B cell (primary cell): ENCODE measurements at regions not wholly inside any gene's neighbourhood (a gene's known extent, or its start where the extent isn't known, plus 50 kb on each side); places are given as distances from the start of the nearest gene placed in this dataset.

Experiments used
- ATAC-seq: fragments of 200-7000 bp; cut with Tn5 transposase; one replicate; pipeline ENCODE4 v1.10.0; 2021; ENCODE audit warnings: low read depth, mild to moderate bottlenecking, moderate number of reproducible peaks, moderate library complexity
- CTCF ChIA-PET: fragments of 350-600 bp; sonication (Branson Sonifier 250); formaldehyde crosslinking; loops from one replicate; lab custom pipeline; 2021; ENCODE audit warnings: antibody characterized with exemption, inconsistent platforms; lab: Charles Lee
- POLR2A ChIA-PET: fragments of 350-600 bp; sonication (Branson Sonifier 250); formaldehyde crosslinking; loops from one replicate; lab custom pipeline; 2021; ENCODE audit warnings: antibody characterized with exemption; lab: Charles Lee
- DNase-seq: peaks from one replicate; pipeline ENCODE4 v3.0.0; 2013
- H2AFZ ChIP-seq: 2 replicates; pipeline ENCODE4 v1.6.1; 2012; ENCODE audit warnings: mild to moderate bottlenecking, low read depth, low read length; ENCODE audit not compliant: insufficient read depth, poor library complexity, severe bottlenecking
- H3K27ac ChIP-seq, 2 donors: 1 replicate in 1 of 2; 2 replicates in 1 of 2; pipeline ENCODE4 v1.5.1; 2012 to 2013; ENCODE audit warnings: low read length in 2 of 2, mild to moderate bottlenecking in 2 of 2, moderate library complexity in 1 of 2
- H3K27me3 ChIP-seq, 4 experiments: fragments of 200-600 bp in 1 of 4; sonication (generic) in 1 of 4; replicated peaks in 1 of 4; 1 replicate in 2 of 4; 2 replicates in 2 of 4; pipeline versions ENCODE4 v1.6.1 to v1.7.0; 2013 to 2016; ENCODE audit warnings: low read length in 3 of 4, mild to moderate bottlenecking in 2 of 4, mixed read lengths in 1 of 4, moderate library complexity in 1 of 4; ENCODE audit not compliant: insufficient read depth in 4 of 4, control insufficient read depth in 3 of 4; ENCODE audit errors: control extremely low read depth in 1 of 4
- H3K36me3 ChIP-seq, 2 experiments: replicated peaks in 1 of 2; 1 replicate in 1 of 2; 2 replicates in 1 of 2; pipeline versions ENCODE4 v1.6.1 to v1.7.1; 2013; ENCODE audit warnings: low read length in 1 of 2; ENCODE audit not compliant: insufficient read depth in 2 of 2, control insufficient read depth in 1 of 2; ENCODE audit errors: control extremely low read depth in 1 of 2, extremely low read depth in 1 of 2
- H3K4me1 ChIP-seq, 2 donors: fragments of 200-600 bp in 1 of 2; sonication (generic) in 1 of 2; 1 replicate in 1 of 2; 2 replicates in 1 of 2; pipeline versions ENCODE4 v1.5.1 to v1.6.1; 2013 to 2017; ENCODE audit warnings: low read length in 2 of 2; ENCODE audit not compliant: control insufficient read depth in 2 of 2, insufficient read depth in 2 of 2
- H3K4me2 ChIP-seq: replicated peaks from 2 replicates; pipeline ENCODE3; 2012; ENCODE audit warnings: mild to moderate bottlenecking, low read depth, low read length; ENCODE audit not compliant: poor library complexity, severe bottlenecking
- H3K4me3 ChIP-seq, 5 experiments: fragments of 200-600 bp in 1 of 5; sonication (generic) in 1 of 5; 1 replicate in 3 of 5; 2 replicates in 2 of 5; pipeline versions ENCODE4 v1.5.1 to v1.7.0; 2011 to 2016; ENCODE audit warnings: low read length in 4 of 5, mild to moderate bottlenecking in 4 of 5, low read depth in 2 of 5, control low read depth in 1 of 5, moderate library complexity in 1 of 5; ENCODE audit not compliant: insufficient read depth in 1 of 5; ENCODE audit errors: control extremely low read depth in 1 of 5, extremely low read depth in 1 of 5
- H3K79me2 ChIP-seq: fragments of 200-600 bp; sonication (generic); one replicate; pipeline ENCODE4 v1.6.0; 2016; ENCODE audit warnings: low read length; ENCODE audit not compliant: control insufficient read depth, insufficient read depth
- H3K9ac ChIP-seq: fragments of 200-600 bp; sonication (generic); 2 replicates; pipeline ENCODE4 v1.6.1; 2017; ENCODE audit warnings: mild to moderate bottlenecking, low read length, moderate library complexity
- H3K9me3 ChIP-seq, 3 donors: one replicate each; pipeline versions ENCODE4 v1.6.1 to v1.7.1; 2013; ENCODE audit warnings: low read length in 2 of 3; ENCODE audit not compliant: control insufficient read depth in 2 of 3, insufficient read depth in 1 of 3; ENCODE audit errors: control extremely low read depth in 1 of 3
- H4K20me1 ChIP-seq: 2 replicates; pipeline ENCODE4 v1.6.0; 2012; ENCODE audit warnings: mild to moderate bottlenecking, low read length; ENCODE audit not compliant: insufficient read depth, control insufficient read depth, poor library complexity, severe bottlenecking
- H3K27ac Mint-ChIP-seq: one replicate; pipeline ENCODE4 v1.8.0; 2021; ENCODE audit warnings: mixed read lengths
- H3K27me3 Mint-ChIP-seq: one replicate; pipeline ENCODE4 v1.8.0; 2021; ENCODE audit warnings: mixed read lengths
- H3K4me1 Mint-ChIP-seq: one replicate; pipeline ENCODE4 v1.8.0; 2021; ENCODE audit warnings: mixed read lengths
- H3K4me3 Mint-ChIP-seq: one replicate; pipeline ENCODE4 v1.8.0; 2021; ENCODE audit warnings: mixed read lengths
- H3K9me3 Mint-ChIP-seq: one replicate; pipeline ENCODE4 v1.8.0; 2022; ENCODE audit warnings: mixed read lengths; ENCODE audit not compliant: insufficient read depth
- EZH2 ChIP-seq: IDR thresholded peaks from 2 replicates; pipeline ENCODE4 v1.6.1; 2012; ENCODE audit warnings: borderline replicate concordance, low read depth, mild to moderate bottlenecking, moderate library complexity, low read length; ENCODE audit not compliant: insufficient read depth, poor library complexity, severe bottlenecking
- WGBS: methylation state at CpG from one replicate; pipeline ENCODE4 v1.1.5; 2013; ENCODE audit warnings: missing lambda C conversion rate; ENCODE audit not compliant: insufficient coverage; 5-methylcytosine and 5-hydroxymethylcytosine counted together
- intact Hi-C: fragments of 100-400 bp; cut with micrococcal nuclease; formaldehyde crosslinking; loops from one replicate; pipeline ENCODE4 v1.10.0; 2022
- TF ChIP-seq, protein P1 (sequence below): fragments of 200-600 bp; IDR thresholded peaks from one replicate; pipeline ENCODE4 v1.8.0; 2022; ENCODE audit warnings: antibody characterized with exemption, mild to moderate bottlenecking

DNA sequence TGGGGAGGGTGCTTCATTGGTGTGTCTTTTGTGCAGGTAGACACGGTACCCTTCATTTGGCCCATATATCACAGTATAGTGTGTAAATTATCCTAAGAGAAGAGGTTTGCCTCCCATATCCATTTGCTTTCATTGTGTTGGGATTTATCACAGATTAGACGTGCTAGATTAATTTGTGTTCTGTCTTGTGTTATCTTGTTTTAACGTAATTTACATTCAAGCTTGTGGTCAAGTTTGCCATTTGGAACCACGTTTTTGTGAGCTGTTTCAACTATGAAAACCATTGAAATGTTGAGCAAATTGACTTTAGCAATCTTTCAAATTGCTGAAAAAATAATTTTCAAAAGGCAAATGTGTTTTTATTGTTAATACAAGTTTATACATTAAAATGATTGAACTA, 1826.5 kb downstream of the SLITRK5 start:
- ChIA-PET CTCF (no interaction called here), POLR2A (no interaction called here)
- TF ChIP-seq, protein P1, sequence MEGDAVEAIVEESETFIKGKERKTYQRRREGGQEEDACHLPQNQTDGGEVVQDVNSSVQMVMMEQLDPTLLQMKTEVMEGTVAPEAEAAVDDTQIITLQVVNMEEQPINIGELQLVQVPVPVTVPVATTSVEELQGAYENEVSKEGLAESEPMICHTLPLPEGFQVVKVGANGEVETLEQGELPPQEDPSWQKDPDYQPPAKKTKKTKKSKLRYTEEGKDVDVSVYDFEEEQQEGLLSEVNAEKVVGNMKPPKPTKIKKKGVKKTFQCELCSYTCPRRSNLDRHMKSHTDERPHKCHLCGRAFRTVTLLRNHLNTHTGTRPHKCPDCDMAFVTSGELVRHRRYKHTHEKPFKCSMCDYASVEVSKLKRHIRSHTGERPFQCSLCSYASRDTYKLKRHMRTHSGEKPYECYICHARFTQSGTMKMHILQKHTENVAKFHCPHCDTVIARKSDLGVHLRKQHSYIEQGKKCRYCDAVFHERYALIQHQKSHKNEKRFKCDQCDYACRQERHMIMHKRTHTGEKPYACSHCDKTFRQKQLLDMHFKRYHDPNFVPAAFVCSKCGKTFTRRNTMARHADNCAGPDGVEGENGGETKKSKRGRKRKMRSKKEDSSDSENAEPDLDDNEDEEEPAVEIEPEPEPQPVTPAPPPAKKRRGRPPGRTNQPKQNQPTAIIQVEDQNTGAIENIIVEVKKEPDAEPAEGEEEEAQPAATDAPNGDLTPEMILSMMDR: no peak
- no peak for TF ChIP-seq EZH2
- DNase-seq (no peak), ATAC-seq (no peak)
- Mint-ChIP-seq H3K4me3 (no peak overlapping the region), H3K4me1 (no peaks in the 10 kb centered on the region), H3K9me3 (no peaks in the 10 kb centered on the region), H3K27me3 (no peaks in the 10 kb centered on the region), H3K27ac (no peak overlapping the region)
- Histone ChIP-seq H3K9ac (no peak overlapping the region), H3K27me3 (no peaks in the 10 kb centered on the region), H3K4me1 (no peaks in the 10 kb centered on the region), H3K4me2 (no peak overlapping the region), H3K79me2 (no peaks in the 10 kb centered on the region), H2AFZ (no peak overlapping the region), H4K20me1 (no peaks in the 10 kb centered on the region), H3K27ac (no peak overlapping the region), H3K36me3 (no peaks in the 10 kb centered on the region), H3K4me3 (no peak overlapping the region), H3K9me3 (no peaks in the 10 kb centered on the region)
- intact Hi-C loops: no loop called here
- WGBS: 75% methylated on average over 2 of the region's 4 CpGs

DNA sequence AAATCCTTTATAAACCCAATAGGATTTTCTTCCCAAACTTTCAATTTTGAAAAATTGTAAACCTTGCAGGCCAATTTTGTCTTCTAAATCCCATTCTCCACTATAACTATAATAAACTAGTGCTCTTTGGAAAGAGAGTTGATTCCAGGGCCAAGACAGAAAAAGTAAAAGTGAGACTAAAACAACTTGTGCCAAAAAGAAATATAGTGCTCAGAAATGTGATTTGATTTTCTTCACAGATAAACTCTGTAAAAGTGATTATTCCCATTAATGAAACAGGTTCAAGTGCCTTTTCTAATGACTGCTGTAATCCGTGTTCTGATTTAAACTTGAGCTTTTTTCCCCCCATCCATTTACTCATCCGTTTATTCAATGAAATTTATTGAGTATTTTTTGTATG, 1831.1 kb downstream of the SLITRK5 start:
- no peak overlapping the region for H3K4me2 ChIP-seq
- no peaks in the 10 kb centered on the region for H4K20me1 ChIP-seq
- no peaks in the 10 kb centered on the region for H3K4me1 ChIP-seq
- H3K36me3 ChIP-seq: no peaks in the 10 kb centered on the region
- ChIA-PET POLR2A (no interaction called here), CTCF (no interaction called here)
- WGBS: no CpG with 5 or more reads among the region's 2 CpGs
- no peak overlapping the region for H3K27ac Mint-ChIP-seq
- DNase-seq (no peak), ATAC-seq (no peak)
- H3K9me3 ChIP-seq: peaks cover 0 to 1% (median 0%) of the 10 kb centered on the region in 3 donors
- no peaks in the 10 kb centered on the region for H3K27me3 ChIP-seq
- no peaks in the 10 kb centered on the region for H3K9me3 Mint-ChIP-seq
- no peak overlapping the region for H3K27ac ChIP-seq
- H3K27me3 Mint-ChIP-seq: no peaks in the 10 kb centered on the region
- no peak overlapping the region for H3K4me3 ChIP-seq
- H2AFZ ChIP-seq: no peak overlapping the region
- no peak for TF ChIP-seq EZH2
- TF ChIP-seq, protein P1: no peak
- H3K9ac ChIP-seq: no peak overlapping the region
- no peaks in the 10 kb centered on the region for H3K79me2 ChIP-seq
- no peaks in the 10 kb centered on the region for H3K4me1 Mint-ChIP-seq
- intact Hi-C loops: no loop called here
- H3K4me3 Mint-ChIP-seq: no peak overlapping the region
